Fibroblast of lung (primary cell): ENCODE measurements at regions not wholly inside any gene's neighbourhood (a gene's known extent, or its start where the extent isn't known, plus 50 kb on each side); places are given as distances from the start of the nearest gene placed in this dataset.

ENCODE experiments used
- DNase-seq, 2 donors: peaks; one replicate each; pipeline versions ENCODE4 v3.0.0 to v3.0.0-alpha.2; 2010; ENCODE audit warnings: low read depth in 2 of 2
- H2AFZ ChIP-seq: 2 replicates; pipeline ENCODE4 v1.5.1; 2012; ENCODE audit warnings: low read length, control low read depth, inconsistent platforms
- H3K27ac ChIP-seq: 2 replicates; pipeline ENCODE4 v1.5.1; 2011; ENCODE audit warnings: low read length, control low read depth; ENCODE audit not compliant: insufficient read depth
- H3K27me3 ChIP-seq: 2 replicates; pipeline ENCODE4 v1.5.1; 2011; ENCODE audit warnings: mild to moderate bottlenecking, low read length; ENCODE audit not compliant: control insufficient read depth, insufficient read depth
- H3K36me3 ChIP-seq: 2 replicates; pipeline ENCODE4 v1.5.1; 2011; ENCODE audit warnings: low read length; ENCODE audit not compliant: control insufficient read depth, insufficient read depth
- H3K4me1 ChIP-seq: 2 replicates; pipeline ENCODE4 v1.5.1; 2011; ENCODE audit warnings: low read length; ENCODE audit not compliant: control insufficient read depth, insufficient read depth; ENCODE audit errors: extremely low read depth
- H3K4me2 ChIP-seq: 2 replicates; pipeline ENCODE4 v1.5.1; 2011; ENCODE audit warnings: low read length, control low read depth; ENCODE audit not compliant: insufficient read depth; ENCODE audit errors: extremely low read depth
- H3K4me3 ChIP-seq, 4 experiments: fragments of 200-600 bp in 1 of 4; sonication (generic) in 1 of 4; replicated peaks in 1 of 4; 2 replicates each; pipeline ENCODE4 v1.5.1; 2011 to 2016; ENCODE audit warnings: low read length in 4 of 4, low read depth in 3 of 4, mild to moderate bottlenecking in 3 of 4, control low read depth in 2 of 4, inconsistent platforms in 1 of 4, mixed read lengths in 1 of 4; ENCODE audit not compliant: insufficient read depth in 1 of 4; ENCODE audit errors: control extremely low read depth in 1 of 4
- H3K79me2 ChIP-seq: 2 replicates; pipeline ENCODE4 v1.5.1; 2012; ENCODE audit warnings: mild to moderate bottlenecking, low read length, inconsistent platforms; ENCODE audit not compliant: control insufficient read depth, insufficient read depth
- H3K9ac ChIP-seq: 2 replicates; pipeline ENCODE4 v1.5.1; 2011; ENCODE audit warnings: mild to moderate bottlenecking, low read length, control low read depth; ENCODE audit not compliant: insufficient read depth
- H3K9me3 ChIP-seq: 2 replicates; pipeline ENCODE4 v1.5.1; 2012; ENCODE audit warnings: low read depth, low read length; ENCODE audit not compliant: control insufficient read depth, insufficient read depth
- H4K20me1 ChIP-seq: 2 replicates; pipeline ENCODE4 v1.5.1; 2011; ENCODE audit warnings: low read length; ENCODE audit not compliant: control insufficient read depth, insufficient read depth; ENCODE audit errors: extremely low read depth
- CTCF ChIP-seq, 2 donors: IDR thresholded peaks in 1 of 2; conservative IDR thresholded peaks in 1 of 2; 1 replicate in 1 of 2; 2 replicates in 1 of 2; pipeline ENCODE4 v1.5.1; 2011 to 2012; ENCODE audit warnings: low read length in 2 of 2, control low read depth in 1 of 2, inconsistent platforms in 1 of 2, low read depth in 1 of 2, mild to moderate bottlenecking in 1 of 2
- EZH2 ChIP-seq: IDR thresholded peaks from 2 replicates; pipeline ENCODE4 v1.5.1; 2012; ENCODE audit warnings: low read length, control low read depth, mild to moderate bottlenecking; ENCODE audit errors: missing control alignments

- Histone ChIP-seq H3K36me3 (no peaks in the 10 kb centered on the region), H2AFZ (no peak overlapping the region), H3K9ac (no peak overlapping the region), H4K20me1 (no peaks in the 10 kb centered on the region), H3K79me2 (no peaks in the 10 kb centered on the region), H3K9me3 (no peaks in the 10 kb centered on the region), H3K4me1 (no peaks in the 10 kb centered on the region), H3K27ac (no peak overlapping the region), H3K27me3 (no peaks in the 10 kb centered on the region), H3K4me3 (no peak overlapping the region), H3K4me2 (no peak overlapping the region)
- no peak for TF ChIP-seq EZH2
- no peak for TF ChIP-seq CTCF (conservative IDR thresholded peaks at IDR 0.05 in 1 of 2, IDR thresholded peaks at IDR 0.05 in 1 of 2; ENCODE audit: low read depth in 1 of 2, low read length in 2 of 2)
- DNase-seq = no peak
Observed at GRCh38 chr11:128201801-128202200, 385.6 kb downstream of the ETS1 start.

GRCh38 chr11:128201009-128201408, 386.3 kb downstream of the ETS1 start:
- Histone ChIP-seq H2AFZ (no peak overlapping the region), H3K4me2 (no peak overlapping the region), H3K9ac (no peak overlapping the region), H3K27me3 (no peaks in the 10 kb centered on the region), H3K79me2 (no peaks in the 10 kb centered on the region), H3K27ac (no peak overlapping the region), H3K4me1 (no peaks in the 10 kb centered on the region), H4K20me1 (no peaks in the 10 kb centered on the region), H3K36me3 (no peaks in the 10 kb centered on the region), H3K9me3 (no peaks in the 10 kb centered on the region), H3K4me3 (no peak overlapping the region)
- DNase-seq = no peak
- TF ChIP-seq EZH2 (no peak), CTCF (conservative IDR thresholded peaks at IDR 0.05 in 1 of 2, IDR thresholded peaks at IDR 0.05 in 1 of 2; ENCODE audit: low read depth in 1 of 2, low read length in 2 of 2) (no peak)

- Histone ChIP-seq H3K36me3 (no peaks in the 10 kb centered on the region), H3K27me3 (no peaks in the 10 kb centered on the region), H3K4me1 (no peaks in the 10 kb centered on the region), H2AFZ (no peak overlapping the region), H3K27ac (no peak overlapping the region), H3K9ac (no peak overlapping the region), H3K4me3 (no peak overlapping the region), H3K9me3 (no peaks in the 10 kb centered on the region), H3K79me2 (no peaks in the 10 kb centered on the region), H3K4me2 (no peak overlapping the region), H4K20me1 (no peaks in the 10 kb centered on the region)
- DNase-seq = no peak
- TF ChIP-seq EZH2 = no peak
- no peak for TF ChIP-seq CTCF (conservative IDR thresholded peaks at IDR 0.05 in 1 of 2, IDR thresholded peaks at IDR 0.05 in 1 of 2; ENCODE audit: low read depth in 1 of 2, low read length in 2 of 2)
Observed at GRCh38 chr11:128200467-128200866, 386.9 kb downstream of the ETS1 start.
